ENCODE measurements at regions not wholly inside any gene's neighbourhood (a gene's known extent, or its start where the extent isn't known, plus 50 kb on each side); places are given as distances from the start of the nearest gene placed in this dataset.

DNA sequence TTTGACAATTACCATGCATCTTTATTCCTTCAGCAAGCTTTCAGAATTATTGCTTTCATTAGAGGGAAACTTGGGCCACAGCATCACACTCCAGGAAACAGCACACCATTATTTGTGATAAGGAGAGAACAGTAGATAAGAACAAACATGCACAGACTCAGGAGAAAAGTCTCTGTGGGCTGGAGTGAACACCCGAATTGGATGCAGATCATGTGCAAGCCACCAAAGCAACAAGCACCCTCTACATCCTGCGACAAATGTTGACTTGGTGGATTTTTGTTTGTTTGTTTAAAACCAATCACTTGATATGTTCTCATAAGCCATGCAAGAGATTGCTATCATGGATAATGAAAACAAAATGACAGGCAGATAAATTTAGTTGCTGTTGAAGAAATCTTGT, 67.7 kb upstream of the ZFP64 start:
- TF ChIP-seq, protein P1, sequence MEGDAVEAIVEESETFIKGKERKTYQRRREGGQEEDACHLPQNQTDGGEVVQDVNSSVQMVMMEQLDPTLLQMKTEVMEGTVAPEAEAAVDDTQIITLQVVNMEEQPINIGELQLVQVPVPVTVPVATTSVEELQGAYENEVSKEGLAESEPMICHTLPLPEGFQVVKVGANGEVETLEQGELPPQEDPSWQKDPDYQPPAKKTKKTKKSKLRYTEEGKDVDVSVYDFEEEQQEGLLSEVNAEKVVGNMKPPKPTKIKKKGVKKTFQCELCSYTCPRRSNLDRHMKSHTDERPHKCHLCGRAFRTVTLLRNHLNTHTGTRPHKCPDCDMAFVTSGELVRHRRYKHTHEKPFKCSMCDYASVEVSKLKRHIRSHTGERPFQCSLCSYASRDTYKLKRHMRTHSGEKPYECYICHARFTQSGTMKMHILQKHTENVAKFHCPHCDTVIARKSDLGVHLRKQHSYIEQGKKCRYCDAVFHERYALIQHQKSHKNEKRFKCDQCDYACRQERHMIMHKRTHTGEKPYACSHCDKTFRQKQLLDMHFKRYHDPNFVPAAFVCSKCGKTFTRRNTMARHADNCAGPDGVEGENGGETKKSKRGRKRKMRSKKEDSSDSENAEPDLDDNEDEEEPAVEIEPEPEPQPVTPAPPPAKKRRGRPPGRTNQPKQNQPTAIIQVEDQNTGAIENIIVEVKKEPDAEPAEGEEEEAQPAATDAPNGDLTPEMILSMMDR (IDR thresholded peaks at IDR 0.05; ENCODE audit: insufficient read depth, low read length, severe bottlenecking), result no peak
- Histone ChIP-seq H3K4me3 (ENCODE audit: low read depth, low read length) (no peak overlapping the region), H3K36me3 (ENCODE audit: control insufficient read depth, insufficient read depth, low read length) (no peaks in the 10 kb centered on the region), H3K27me3 (ENCODE audit: control insufficient read depth, insufficient read depth, low read length) (no peaks in the 10 kb centered on the region)
- DNase-seq (ENCODE audit: low read depth), result no peak
- FAIRE-seq, result no peak

DNA sequence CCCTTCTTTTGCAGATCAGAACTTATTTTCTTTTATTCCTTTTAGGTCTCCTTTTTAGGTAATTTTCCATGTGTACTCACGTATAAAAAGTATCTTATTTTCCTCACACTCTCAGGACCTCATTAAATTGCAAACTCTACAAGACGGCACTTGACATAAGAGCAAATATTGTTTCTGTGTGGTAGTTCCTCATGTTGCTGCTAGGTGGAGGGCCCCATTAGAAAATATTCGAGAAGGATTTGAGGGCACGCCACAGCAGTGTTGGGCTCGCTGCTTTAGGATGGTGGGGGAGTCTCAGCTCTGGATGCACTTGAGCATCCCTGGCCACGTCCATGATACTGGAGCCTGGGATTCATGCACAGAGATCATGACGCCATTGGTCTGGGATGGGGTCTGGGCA, 64.9 kb upstream of the ZFP64 start:
- Histone ChIP-seq H3K36me3 (ENCODE audit: control insufficient read depth, insufficient read depth, low read length) (no peaks in the 10 kb centered on the region), H3K4me3 (ENCODE audit: low read depth, low read length) (no peak overlapping the region), H3K27me3 (ENCODE audit: control insufficient read depth, insufficient read depth, low read length) (no peaks in the 10 kb centered on the region)
- TF ChIP-seq, protein P1 (IDR thresholded peaks at IDR 0.05; ENCODE audit: insufficient read depth, low read length, severe bottlenecking), result no peak
- no peak for FAIRE-seq
- no peak for DNase-seq (ENCODE audit: low read depth)

DNA sequence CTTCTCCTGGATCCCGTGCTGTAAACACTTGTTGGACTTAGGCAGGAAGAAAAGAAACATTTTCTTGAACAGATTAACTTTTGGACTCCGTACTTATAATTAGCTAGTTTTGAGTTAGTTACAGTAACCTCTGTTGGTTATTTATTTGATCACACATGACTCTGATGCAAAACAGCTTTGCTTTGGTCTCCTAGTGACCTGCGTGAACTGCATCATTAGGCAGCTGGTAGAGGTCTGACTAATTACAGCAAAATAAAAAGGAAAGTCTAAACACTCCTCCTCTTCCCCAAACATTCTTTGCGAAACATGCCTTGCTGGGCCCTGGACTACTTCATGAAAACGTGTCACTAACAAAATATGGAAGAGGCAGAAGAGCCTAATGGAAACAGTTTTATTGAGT, 61.1 kb upstream of the ZFP64 start:
- Histone ChIP-seq H3K27me3 (ENCODE audit: control insufficient read depth, insufficient read depth, low read length) (no peaks in the 10 kb centered on the region), H3K4me3 (ENCODE audit: low read depth, low read length) (no peak overlapping the region), H3K36me3 (ENCODE audit: control insufficient read depth, insufficient read depth, low read length) (no peaks in the 10 kb centered on the region)
- TF ChIP-seq, protein P1 (IDR thresholded peaks at IDR 0.05; ENCODE audit: insufficient read depth, low read length, severe bottlenecking), result no peak
- DNase-seq (ENCODE audit: low read depth) (no peak), FAIRE-seq (no peak)

DNA sequence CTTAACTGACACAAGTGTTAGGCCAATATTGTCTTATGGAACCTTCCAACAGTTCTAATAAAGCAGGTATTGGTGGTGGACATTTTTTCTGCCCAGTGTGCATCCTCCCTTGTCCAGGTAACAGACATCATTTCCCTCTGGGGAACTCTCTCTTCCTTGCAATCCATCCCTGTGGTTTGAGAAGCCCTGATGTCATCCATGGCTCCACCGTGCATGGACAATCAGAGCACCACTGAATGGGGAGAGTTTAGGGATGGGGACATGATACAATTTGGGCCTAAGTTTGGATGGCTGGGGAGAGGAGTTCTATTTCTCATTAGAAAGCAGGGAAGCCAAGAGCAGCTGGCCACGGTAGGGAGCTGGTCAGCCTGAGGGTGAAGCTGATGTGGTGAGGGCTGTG, 60.2 kb upstream of the ZFP64 start:
- DNase-seq (ENCODE audit: low read depth) (no peak), FAIRE-seq (no peak)
- Histone ChIP-seq H3K4me3 (ENCODE audit: low read depth, low read length) (no peak overlapping the region), H3K36me3 (ENCODE audit: control insufficient read depth, insufficient read depth, low read length) (no peaks in the 10 kb centered on the region), H3K27me3 (ENCODE audit: control insufficient read depth, insufficient read depth, low read length) (no peaks in the 10 kb centered on the region)
- TF ChIP-seq, protein P1 (IDR thresholded peaks at IDR 0.05; ENCODE audit: insufficient read depth, low read length, severe bottlenecking), result no peak

DNA sequence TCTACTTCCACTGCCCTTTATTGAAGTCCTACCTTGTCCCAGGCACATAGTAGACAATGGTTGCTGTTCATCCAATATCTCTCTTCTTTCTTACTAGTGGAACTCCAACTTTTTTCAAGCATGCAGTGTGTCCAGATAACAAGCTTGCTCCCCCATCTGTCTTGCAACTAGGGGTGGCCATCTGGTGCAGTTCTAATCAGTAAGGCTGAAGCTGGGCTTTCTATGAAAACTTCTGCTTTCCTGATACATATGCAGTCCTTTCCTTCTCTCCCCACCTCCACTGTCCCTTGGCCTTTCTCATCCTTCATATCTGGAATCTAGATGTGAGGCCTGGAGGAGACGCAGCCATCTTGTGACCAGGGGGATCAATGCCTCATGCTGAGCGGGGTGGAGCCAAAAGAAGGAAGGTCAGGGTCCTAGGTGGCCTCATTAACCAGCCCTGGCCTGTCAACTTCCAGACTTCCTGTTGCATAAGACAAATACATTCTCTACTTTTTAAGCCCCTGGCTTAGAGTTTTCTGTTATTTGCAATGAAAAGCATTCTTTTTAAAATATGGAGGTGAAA, 59.6 kb upstream of the ZFP64 start:
- DNase-seq (ENCODE audit: low read depth) (no peak), FAIRE-seq (no peak)
- H3K4me3 ChIP-seq (ENCODE audit: low read depth, low read length), result no peak overlapping the region
- H3K27me3 ChIP-seq (ENCODE audit: control insufficient read depth, insufficient read depth, low read length), result no peaks in the 10 kb centered on the region
- TF ChIP-seq, protein P1 (IDR thresholded peaks at IDR 0.05; ENCODE audit: insufficient read depth, low read length, severe bottlenecking), result no peak
- no peaks in the 10 kb centered on the region for H3K36me3 ChIP-seq (ENCODE audit: control insufficient read depth, insufficient read depth, low read length)

DNA sequence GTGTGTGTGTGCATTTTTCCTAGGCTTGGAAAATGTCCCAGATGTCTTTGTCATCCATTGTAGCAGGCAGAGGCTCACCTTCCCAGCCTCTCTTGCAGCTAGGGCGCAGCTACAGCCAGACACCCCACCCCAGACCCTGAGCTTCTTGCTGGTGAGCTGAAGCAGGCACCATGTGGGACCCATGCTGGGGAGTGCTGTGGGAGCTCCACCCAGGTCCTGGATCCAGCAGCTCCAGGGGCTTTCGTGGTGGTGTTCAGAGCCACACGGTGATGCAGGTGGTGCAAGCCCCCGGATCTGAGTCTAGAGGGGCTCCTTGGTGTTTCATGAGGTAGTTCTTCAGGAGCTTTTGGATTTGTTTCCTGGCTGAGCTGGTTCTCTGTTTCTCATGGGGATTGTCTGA, 56.0 kb upstream of the ZFP64 start:
- no peak overlapping the region for H3K4me3 ChIP-seq (ENCODE audit: low read depth, low read length)
- TF ChIP-seq, protein P1 (IDR thresholded peaks at IDR 0.05; ENCODE audit: insufficient read depth, low read length, severe bottlenecking), result no peak
- H3K27me3 ChIP-seq (ENCODE audit: control insufficient read depth, insufficient read depth, low read length), result no peaks in the 10 kb centered on the region
- FAIRE-seq (no peak), DNase-seq (ENCODE audit: low read depth) (no peak)
- no peaks in the 10 kb centered on the region for H3K36me3 ChIP-seq (ENCODE audit: control insufficient read depth, insufficient read depth, low read length)

Data from bronchial epithelial cell (primary cell).